ENCODE measurements at regions not wholly inside any gene's neighbourhood (a gene's known extent, or its start where the extent isn't known, plus 50 kb on each side); places are given as distances from the start of the nearest gene placed in this dataset.

DNA sequence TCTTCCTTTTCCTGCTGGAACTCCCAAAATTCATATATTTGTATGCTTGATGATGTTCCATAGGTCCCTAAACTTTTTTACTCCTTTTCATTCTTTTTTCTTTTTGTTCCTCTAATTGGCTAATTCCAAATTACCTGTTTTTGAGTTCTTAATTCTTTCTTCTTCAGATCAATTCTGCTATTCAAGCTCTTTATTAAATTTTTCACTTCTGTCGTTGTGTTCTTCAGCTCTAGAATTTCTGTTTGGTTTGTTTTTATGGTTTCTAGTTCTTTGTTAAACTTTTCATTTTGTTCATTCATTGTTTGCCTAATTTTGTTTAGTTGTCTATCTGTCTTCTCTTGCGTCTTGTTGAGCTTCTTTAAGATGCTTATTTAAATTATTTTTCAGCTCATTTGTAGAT, 154.8 kb downstream of the TPH2 start:
- BruUV-seq (replicated peaks) = no TSS peak
- Mint-ChIP-seq H3K27ac (ENCODE audit: unreplicated experiment) (no peak overlapping the region), H3K4me1 (ENCODE audit: low read depth, unreplicated experiment) (no peaks in the 10 kb centered on the region), H3K36me3 (ENCODE audit: insufficient read depth, unreplicated experiment) (no peaks in the 10 kb centered on the region), H3K9me3 (ENCODE audit: low read depth, unreplicated experiment) (no peaks in the 10 kb centered on the region), H3K27me3 (ENCODE audit: unreplicated experiment) (no peaks in the 10 kb centered on the region), H3K4me3 (ENCODE audit: low read depth, unreplicated experiment) (no peak overlapping the region)
- CTCF ChIA-PET = interaction anchor here (1.2 to 2.2 kb wide), 2 partner anchors 10 to 12 kb away, joined by 3 to 5 read pairs; no protein-coding TSS in a partner anchor
- TF ChIP-seq, protein P1, sequence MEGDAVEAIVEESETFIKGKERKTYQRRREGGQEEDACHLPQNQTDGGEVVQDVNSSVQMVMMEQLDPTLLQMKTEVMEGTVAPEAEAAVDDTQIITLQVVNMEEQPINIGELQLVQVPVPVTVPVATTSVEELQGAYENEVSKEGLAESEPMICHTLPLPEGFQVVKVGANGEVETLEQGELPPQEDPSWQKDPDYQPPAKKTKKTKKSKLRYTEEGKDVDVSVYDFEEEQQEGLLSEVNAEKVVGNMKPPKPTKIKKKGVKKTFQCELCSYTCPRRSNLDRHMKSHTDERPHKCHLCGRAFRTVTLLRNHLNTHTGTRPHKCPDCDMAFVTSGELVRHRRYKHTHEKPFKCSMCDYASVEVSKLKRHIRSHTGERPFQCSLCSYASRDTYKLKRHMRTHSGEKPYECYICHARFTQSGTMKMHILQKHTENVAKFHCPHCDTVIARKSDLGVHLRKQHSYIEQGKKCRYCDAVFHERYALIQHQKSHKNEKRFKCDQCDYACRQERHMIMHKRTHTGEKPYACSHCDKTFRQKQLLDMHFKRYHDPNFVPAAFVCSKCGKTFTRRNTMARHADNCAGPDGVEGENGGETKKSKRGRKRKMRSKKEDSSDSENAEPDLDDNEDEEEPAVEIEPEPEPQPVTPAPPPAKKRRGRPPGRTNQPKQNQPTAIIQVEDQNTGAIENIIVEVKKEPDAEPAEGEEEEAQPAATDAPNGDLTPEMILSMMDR (IDR thresholded peaks at IDR 0.05; ENCODE audit: unreplicated experiment) = no peak
- intact Hi-C loops (cut with micrococcal nuclease; ENCODE audit: unreplicated experiment) = no loop called here
- DNase-seq = no peak

DNA sequence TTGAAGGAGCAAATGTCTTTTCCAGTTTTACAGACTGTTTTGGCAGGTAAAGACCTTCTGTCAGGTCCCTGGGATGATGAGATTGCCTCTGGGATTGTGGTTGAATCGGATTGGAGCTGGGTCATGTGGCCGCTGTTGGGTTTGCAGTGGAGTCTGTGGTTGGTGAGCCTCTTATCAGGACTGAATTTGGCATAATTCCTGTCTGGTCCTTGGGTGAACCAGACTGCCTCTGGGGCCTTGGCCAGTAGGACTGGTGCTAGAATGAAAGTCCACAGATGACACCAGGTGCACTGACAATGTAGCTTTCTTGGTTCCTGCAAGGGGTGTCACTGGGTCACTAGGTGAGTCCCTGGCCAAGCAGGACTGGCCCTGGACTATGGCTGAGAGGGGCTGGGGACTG, 155.3 kb downstream of the TPH2 start:
- Mint-ChIP-seq H3K9me3 (ENCODE audit: low read depth, unreplicated experiment) (no peaks in the 10 kb centered on the region), H3K4me1 (ENCODE audit: low read depth, unreplicated experiment) (no peaks in the 10 kb centered on the region), H3K27ac (ENCODE audit: unreplicated experiment) (no peak overlapping the region), H3K4me3 (ENCODE audit: low read depth, unreplicated experiment) (no peak overlapping the region), H3K27me3 (ENCODE audit: unreplicated experiment) (no peaks in the 10 kb centered on the region), H3K36me3 (ENCODE audit: insufficient read depth, unreplicated experiment) (no peaks in the 10 kb centered on the region)
- CTCF ChIA-PET = interaction anchor here (2.2 kb wide), 1 partner anchor 12 kb away, joined by 5 read pairs; no protein-coding TSS in a partner anchor
- intact Hi-C loops (cut with micrococcal nuclease; ENCODE audit: unreplicated experiment) = no loop called here
- DNase-seq = no peak
- BruUV-seq (replicated peaks) = no TSS peak
- TF ChIP-seq, protein P1 (IDR thresholded peaks at IDR 0.05; ENCODE audit: unreplicated experiment) = no peak

DNA sequence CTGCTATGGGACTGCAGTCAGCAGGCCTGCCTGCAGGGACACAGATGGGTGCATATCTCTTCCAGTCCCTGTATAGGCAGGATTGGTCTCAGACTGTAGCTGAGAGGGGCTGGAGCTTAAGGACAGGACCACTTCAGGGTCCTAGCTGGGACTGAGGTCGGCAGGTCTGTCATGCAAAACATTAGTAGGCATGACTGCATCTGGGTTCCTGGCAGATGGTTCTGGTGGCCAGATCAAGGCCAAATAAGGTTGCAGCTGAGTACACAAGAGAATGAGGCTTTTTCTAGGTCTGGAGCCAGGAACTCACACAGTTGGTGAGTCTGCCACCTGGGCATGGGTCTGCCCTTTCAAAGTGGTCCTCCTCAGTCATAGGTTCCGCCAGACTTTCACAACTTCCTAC, 155.8 kb downstream of the TPH2 start:
- CTCF ChIA-PET = no interaction called here
- Mint-ChIP-seq H3K4me3 (ENCODE audit: low read depth, unreplicated experiment) (no peak overlapping the region), H3K4me1 (ENCODE audit: low read depth, unreplicated experiment) (no peaks in the 10 kb centered on the region), H3K27ac (ENCODE audit: unreplicated experiment) (no peak overlapping the region), H3K36me3 (ENCODE audit: insufficient read depth, unreplicated experiment) (no peaks in the 10 kb centered on the region), H3K9me3 (ENCODE audit: low read depth, unreplicated experiment) (no peaks in the 10 kb centered on the region), H3K27me3 (ENCODE audit: unreplicated experiment) (no peaks in the 10 kb centered on the region)
- no TSS peak for BruUV-seq (replicated peaks)
- TF ChIP-seq, protein P1 (IDR thresholded peaks at IDR 0.05; ENCODE audit: unreplicated experiment) = no peak
- DNase-seq = no peak
- intact Hi-C loops (cut with micrococcal nuclease; ENCODE audit: unreplicated experiment) = no loop called here

DNA sequence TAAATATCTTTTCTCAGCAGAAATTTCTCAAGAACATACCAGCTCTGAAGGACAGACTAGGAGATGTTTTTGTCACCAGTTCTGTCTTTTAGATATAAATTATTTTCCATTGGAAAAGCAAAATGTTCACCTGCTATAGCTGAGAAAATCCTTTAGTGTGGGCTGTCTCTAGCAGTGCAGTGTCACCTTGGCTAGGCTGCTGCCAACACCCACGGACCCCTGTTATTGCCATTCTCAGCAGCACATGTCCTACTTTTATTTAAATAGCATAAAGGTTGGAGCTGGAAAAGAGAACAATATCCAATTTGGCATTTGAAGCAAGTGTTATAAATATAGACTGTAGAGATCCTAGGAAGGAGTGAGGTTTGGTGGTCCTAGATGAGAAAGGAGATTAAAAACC, 156.4 kb downstream of the TPH2 start:
- no peaks in the 10 kb centered on the region for H3K9me3 Mint-ChIP-seq (ENCODE audit: low read depth, unreplicated experiment)
- TF ChIP-seq, protein P1 (IDR thresholded peaks at IDR 0.05; ENCODE audit: unreplicated experiment) = no peak
- no peaks in the 10 kb centered on the region for H3K36me3 Mint-ChIP-seq (ENCODE audit: insufficient read depth, unreplicated experiment)
- no peaks in the 10 kb centered on the region for H3K4me1 Mint-ChIP-seq (ENCODE audit: low read depth, unreplicated experiment)
- no peaks in the 10 kb centered on the region for H3K27me3 Mint-ChIP-seq (ENCODE audit: unreplicated experiment)
- CTCF ChIA-PET = no interaction called here
- intact Hi-C loops (cut with micrococcal nuclease; ENCODE audit: unreplicated experiment) = no loop called here
- BruUV-seq (replicated peaks) = no TSS peak
- no peak for DNase-seq
- H3K4me3 Mint-ChIP-seq (ENCODE audit: low read depth, unreplicated experiment) = no peak overlapping the region
- no peak overlapping the region for H3K27ac Mint-ChIP-seq (ENCODE audit: unreplicated experiment)

All from Calu3 (cell line).